ENCODE measurements at regions not wholly inside any gene's neighbourhood (a gene's known extent, or its start where the extent isn't known, plus 50 kb on each side); places are given as distances from the start of the nearest gene placed in this dataset.

DNA sequence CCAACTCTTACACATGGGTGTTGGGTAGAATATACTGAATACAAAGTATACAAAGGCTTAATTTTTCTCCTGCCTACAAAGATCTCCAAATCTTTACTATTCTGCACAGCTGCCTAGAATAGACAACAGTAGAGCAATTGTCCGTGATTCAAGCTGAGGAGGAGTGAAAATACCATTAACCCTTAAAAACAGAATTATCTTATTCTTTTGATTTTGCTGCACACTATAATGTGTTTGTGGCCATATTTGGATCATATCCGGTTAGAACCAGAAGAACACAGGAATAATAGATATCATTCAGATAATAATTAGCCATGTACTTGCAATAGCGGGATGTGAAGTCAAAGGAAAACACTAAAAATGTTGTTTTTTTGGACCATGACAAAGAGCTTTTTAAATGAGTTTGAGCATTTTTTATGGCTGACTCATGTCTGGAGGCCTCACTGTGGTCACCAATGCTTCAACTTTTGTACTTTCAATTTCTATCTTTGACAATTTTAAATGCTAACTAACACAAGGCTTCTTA lies 197.6 kb upstream of the FOXD3 start:
- peak overlapping the region; percentile 22; the same call in 1 of the 2 replicates for H3K4me3 Mint-ChIP-seq
- no peak overlapping the region for H3K27ac Mint-ChIP-seq
- no peaks in the 10 kb centered on the region for H3K9me3 Mint-ChIP-seq
- no peaks in the 10 kb centered on the region for H3K36me3 Mint-ChIP-seq (ENCODE audit: low read depth)
- H3K4me1 Mint-ChIP-seq (ENCODE audit: low read depth): peaks cover 10% of the 10 kb centered on the region
- peaks cover 4% of the 10 kb centered on the region; the same call in 1 of the 2 replicates for H3K27me3 Mint-ChIP-seq (ENCODE audit: insufficient read depth)
- DNase-seq: peak; percentile 69
- no peak for TF ChIP-seq CTCF (IDR thresholded peaks at IDR 0.05)

DNA sequence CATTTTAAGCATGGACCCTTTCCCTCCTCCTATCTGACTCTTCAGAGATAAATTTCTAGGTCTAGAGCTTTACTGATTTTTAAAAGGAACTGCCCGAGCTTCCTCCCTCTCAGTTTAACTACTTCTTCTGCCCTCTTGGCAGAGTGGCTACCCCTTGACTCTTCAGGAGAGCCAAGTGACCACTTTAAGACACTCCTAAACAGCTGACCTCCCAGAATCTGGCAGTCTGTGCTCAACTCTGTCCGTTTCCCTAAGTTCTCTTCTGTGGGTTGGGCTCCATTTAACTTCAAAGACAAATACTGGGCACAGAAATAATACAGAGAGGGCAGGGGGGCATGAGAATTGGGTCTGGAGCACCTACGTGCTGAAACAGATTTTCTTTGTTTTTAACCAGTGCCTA lies 196.3 kb upstream of the FOXD3 start:
- no peak for TF ChIP-seq CTCF (IDR thresholded peaks at IDR 0.05)
- Mint-ChIP-seq H3K4me3 (no peak overlapping the region), H3K27ac (no peak overlapping the region), H3K4me1 (ENCODE audit: low read depth) (peaks cover 10% of the 10 kb centered on the region), H3K36me3 (ENCODE audit: low read depth) (no peaks in the 10 kb centered on the region), H3K27me3 (ENCODE audit: insufficient read depth) (peaks cover 4% of the 10 kb centered on the region; the same call in 1 of the 2 replicates), H3K9me3 (no peaks in the 10 kb centered on the region)
- no peak for DNase-seq

- Mint-ChIP-seq H3K4me1 (ENCODE audit: low read depth) (peaks cover 10% of the 10 kb centered on the region), H3K27ac (no peak overlapping the region), H3K9me3 (no peaks in the 10 kb centered on the region; the same call in 1 of the 2 replicates), H3K36me3 (ENCODE audit: low read depth) (no peaks in the 10 kb centered on the region), H3K4me3 (no peak overlapping the region), H3K27me3 (ENCODE audit: insufficient read depth) (peaks cover 2% of the 10 kb centered on the region; the same call in 1 of the 2 replicates)
- TF ChIP-seq CTCF (IDR thresholded peaks at IDR 0.05): no peak
- DNase-seq: no peak
Measured at GRCh38 chr1:63127376-63127775, 195.0 kb upstream of the FOXD3 start.

DNA sequence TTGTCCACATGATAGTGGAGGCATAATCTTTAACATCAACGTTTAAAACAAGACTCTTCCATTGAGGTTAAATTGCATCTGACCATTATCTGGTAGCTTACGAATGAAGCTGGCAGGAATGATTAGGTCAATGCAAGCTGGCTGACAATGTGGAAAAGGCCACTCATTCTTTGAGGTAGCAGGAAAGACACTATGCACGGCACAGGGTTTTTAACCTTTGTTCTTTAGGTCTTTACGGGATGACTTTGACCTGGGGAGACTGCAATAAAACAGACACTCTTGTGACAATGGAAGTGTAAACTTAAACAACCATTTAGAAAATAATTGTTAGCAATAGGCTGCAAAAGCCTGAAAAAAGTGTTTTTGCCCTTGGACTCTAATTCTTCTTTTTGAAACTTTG lies 193.8 kb upstream of the FOXD3 start:
- Mint-ChIP-seq H3K4me1 (ENCODE audit: low read depth) (peaks cover 10% of the 10 kb centered on the region), H3K36me3 (ENCODE audit: low read depth) (no peaks in the 10 kb centered on the region), H3K9me3 (no peaks in the 10 kb centered on the region; the same call in 1 of the 2 replicates), H3K27ac (no peak overlapping the region), H3K4me3 (no peak overlapping the region), H3K27me3 (ENCODE audit: insufficient read depth) (peaks cover 2% of the 10 kb centered on the region; the same call in 1 of the 2 replicates)
- TF ChIP-seq CTCF (IDR thresholded peaks at IDR 0.05): no peak
- no peak for DNase-seq

DNA sequence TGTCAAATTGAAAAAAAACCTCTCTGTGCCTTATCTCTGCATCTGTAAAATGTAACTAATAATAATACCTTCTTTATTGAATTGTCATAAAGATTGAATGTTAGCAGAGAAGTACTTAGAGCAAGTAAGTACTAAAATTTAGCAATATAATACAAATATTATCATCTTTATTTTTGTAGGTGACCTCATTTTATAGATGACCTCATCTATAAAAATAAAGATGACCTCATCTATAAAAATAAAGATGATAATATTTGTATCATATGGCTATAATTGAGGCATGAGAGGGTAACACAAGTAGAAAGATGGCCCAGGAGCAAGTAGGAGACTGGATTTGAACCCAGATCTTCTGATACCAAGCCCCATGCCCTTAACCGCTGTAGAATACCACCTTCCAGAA lies 193.2 kb upstream of the FOXD3 start:
- TF ChIP-seq CTCF (IDR thresholded peaks at IDR 0.05): no peak
- DNase-seq: no peak
- no peak overlapping the region for H3K4me3 Mint-ChIP-seq
- no peaks in the 10 kb centered on the region for H3K36me3 Mint-ChIP-seq (ENCODE audit: low read depth)
- H3K9me3 Mint-ChIP-seq: no peaks in the 10 kb centered on the region; the same call in 1 of the 2 replicates
- H3K27me3 Mint-ChIP-seq (ENCODE audit: insufficient read depth): peaks cover 2% of the 10 kb centered on the region; the same call in 1 of the 2 replicates
- no peak overlapping the region for H3K27ac Mint-ChIP-seq
- peaks cover 10% of the 10 kb centered on the region for H3K4me1 Mint-ChIP-seq (ENCODE audit: low read depth)

Data from HFFc6 (cell line).